IMR-90 (cell line): ENCODE measurements at regions not wholly inside any gene's neighbourhood (a gene's known extent, or its start where the extent isn't known, plus 50 kb on each side); places are given as distances from the start of the nearest gene placed in this dataset.

ENCODE experiments used
- ATAC-seq: fragments of 200-7000 bp; cut with Tn5 transposase; 2 replicates; pipeline ENCODE4 v1.9.1; 2020; ENCODE audit warnings: low read depth, mild to moderate bottlenecking, moderate library complexity
- BruUV-seq: library from RNA; stranded (reverse); fragments of 400-500 nt; replicated peaks from 2 replicates; lab custom pipeline; 2021; lab: Mats Ljungman, UMichigan
- CTCF ChIA-PET: fragments of 300-600 bp; formaldehyde crosslinking; extraction: SDS; loops from one replicate; lab custom pipeline; 2021; ENCODE audit warnings: antibody characterized with exemption; lab: Yijun Ruan, JAX
- POLR2A ChIA-PET: fragments of 300-600 bp; sonication (Branson Sonifier 250); formaldehyde crosslinking; loops from one replicate; lab custom pipeline; 2022; ENCODE audit warnings: antibody characterized with exemption; ENCODE audit not compliant: unreplicated experiment; lab: Charles Lee
- DNase-seq: peaks from one replicate; pipeline ENCODE4 v3.0.0; 2013
- H2AFZ ChIP-seq: replicated peaks from 2 replicates; pipeline ENCODE3; 2013; ENCODE audit warnings: low read length, mild to moderate bottlenecking; ENCODE audit not compliant: poor library complexity
- H2AK5ac ChIP-seq: 2 replicates; pipeline ENCODE4 v1.6.1; 2013; ENCODE audit warnings: low read depth, low read length, inconsistent platforms
- H2AK9ac ChIP-seq: replicated peaks from 2 replicates; pipeline ENCODE3; 2013; ENCODE audit warnings: mild to moderate bottlenecking, low read depth, low read length, moderate library complexity; ENCODE audit not compliant: poor library complexity
- H2BK120ac ChIP-seq: 2 replicates; pipeline ENCODE4 v1.6.1; 2013; ENCODE audit warnings: low read depth, low read length, inconsistent platforms
- H2BK15ac ChIP-seq: 3 replicates; pipeline ENCODE4 v1.6.1; 2013; ENCODE audit warnings: low read depth, low read length, inconsistent platforms
- H2BK20ac ChIP-seq: 2 replicates; pipeline ENCODE4 v1.6.1; 2013; ENCODE audit warnings: low read depth, mild to moderate bottlenecking, inconsistent platforms, low read length, moderate library complexity
- H2BK5ac ChIP-seq: 2 replicates; pipeline ENCODE4 v1.6.1; 2013; ENCODE audit warnings: mild to moderate bottlenecking, low read depth, low read length, inconsistent platforms; ENCODE audit not compliant: poor library complexity, severe bottlenecking
- H3K14ac ChIP-seq: replicated peaks from 2 replicates; pipeline ENCODE4 v1.6.1; 2013; ENCODE audit warnings: low read depth, low read length, inconsistent platforms
- H3K18ac ChIP-seq: 2 replicates; pipeline ENCODE4 v1.6.1; 2013; ENCODE audit warnings: low read depth, low read length, control low read depth
- H3K23ac ChIP-seq: 2 replicates; pipeline ENCODE4 v1.6.1; 2013; ENCODE audit warnings: low read depth, low read length, inconsistent platforms
- H3K27ac ChIP-seq: 2 replicates; pipeline ENCODE4 v1.5.1; 2013; ENCODE audit warnings: mild to moderate bottlenecking, control low read depth, low read length; ENCODE audit not compliant: insufficient read depth
- H3K27me3 ChIP-seq: 2 replicates; pipeline ENCODE4 v1.6.1; 2013; ENCODE audit warnings: low read length; ENCODE audit not compliant: control insufficient read depth, insufficient read depth
- H3K36me3 ChIP-seq: 2 replicates; pipeline ENCODE4 v1.6.1; 2013; ENCODE audit warnings: low read length, mixed read lengths; ENCODE audit not compliant: control insufficient read depth, insufficient read depth
- H3K4ac ChIP-seq: 2 replicates; pipeline ENCODE4 v1.6.1; 2013; ENCODE audit warnings: low read depth, low read length, inconsistent platforms
- H3K4me1 ChIP-seq: 2 replicates; pipeline ENCODE4 v1.6.1; 2013; ENCODE audit warnings: low read length, mixed read lengths; ENCODE audit not compliant: control insufficient read depth, insufficient read depth
- H3K4me2 ChIP-seq: 2 replicates; pipeline ENCODE4 v1.6.1; 2013; ENCODE audit warnings: low read depth, mild to moderate bottlenecking, control low read depth, low read length, moderate library complexity
- H3K4me3 ChIP-seq: 2 replicates; pipeline ENCODE4 v1.5.1; 2013; ENCODE audit warnings: low read depth, mild to moderate bottlenecking, control low read depth, low read length, moderate library complexity; ENCODE audit not compliant: insufficient read depth
- H3K56ac ChIP-seq: 2 replicates; pipeline ENCODE4 v1.6.1; 2013; ENCODE audit warnings: low read length, inconsistent platforms; ENCODE audit not compliant: insufficient read depth; ENCODE audit errors: extremely low read depth
- H3K79me1 ChIP-seq, 2 experiments: 2 replicates each; pipeline ENCODE4 v1.6.1; 2013; ENCODE audit warnings: low read length in 2 of 2, inconsistent platforms in 1 of 2, low read depth in 1 of 2
- H3K9ac ChIP-seq: 2 replicates; pipeline ENCODE4 v1.6.1; 2013; ENCODE audit warnings: low read depth, low read length, control low read depth
- H3K9me1 ChIP-seq: 2 replicates; pipeline ENCODE4 v1.6.1; 2013; ENCODE audit warnings: low read length, inconsistent platforms; ENCODE audit not compliant: insufficient read depth
- H3K9me3 ChIP-seq: 2 replicates; pipeline ENCODE4 v1.6.1; 2013; ENCODE audit warnings: low read length; ENCODE audit not compliant: control insufficient read depth, insufficient read depth
- H4K20me1 ChIP-seq: 2 replicates; pipeline ENCODE4 v1.6.1; 2013; ENCODE audit warnings: low read length, inconsistent platforms; ENCODE audit not compliant: insufficient read depth
- H4K5ac ChIP-seq: 2 replicates; pipeline ENCODE4 v1.6.1; 2013; ENCODE audit warnings: mild to moderate bottlenecking, low read depth, low read length, control low read depth
- H4K8ac ChIP-seq, 2 experiments: 2 replicates each; pipeline ENCODE4 v1.6.1; 2013; ENCODE audit warnings: low read depth in 2 of 2, low read length in 2 of 2, control low read depth in 1 of 2, inconsistent platforms in 1 of 2
- H4K91ac ChIP-seq: 2 replicates; pipeline ENCODE4 v1.6.1; 2013; ENCODE audit warnings: low read depth, low read length, inconsistent platforms; ENCODE audit not compliant: insufficient read depth
- BHLHE40 ChIP-seq: fragments of 150-350 bp; IDR thresholded peaks from 2 replicates; pipeline ENCODE4 v1.6.1; 2016; ENCODE audit warnings: mild to moderate bottlenecking, low read depth, low read length
- MAFK ChIP-seq: IDR thresholded peaks from 2 replicates; pipeline ENCODE4 v1.6.1; 2012; ENCODE audit warnings: low read depth, low read length, improper control_type of control experiment
- MXI1 ChIP-seq: IDR thresholded peaks from 2 replicates; pipeline ENCODE4 v1.6.1; 2012; ENCODE audit warnings: low read depth, mild to moderate bottlenecking, low read length, moderate library complexity, borderline replicate concordance
- NFE2L2 ChIP-seq: fragments of 150-350 bp; IDR thresholded peaks from 2 replicates; pipeline ENCODE4 v1.6.1; 2016; ENCODE audit warnings: low read depth, mild to moderate bottlenecking, low read length
- POLR2A ChIP-seq: IDR thresholded peaks from 2 replicates; pipeline ENCODE4 v1.6.1; 2012; ENCODE audit warnings: mild to moderate bottlenecking, low read depth, low read length
- SMC3 ChIP-seq: fragments of 150-350 bp; IDR thresholded peaks from 2 replicates; pipeline ENCODE4 v1.6.1; 2016; ENCODE audit warnings: low read depth, mild to moderate bottlenecking, antibody characterized with exemption, low read length, moderate library complexity
- WGBS, 2 experiments: methylation state at CpG; one replicate each; pipeline versions ENCODE4 v1.1.5 to v1.1.7; 2013; ENCODE audit warnings: missing lambda C conversion rate in 2 of 2; ENCODE audit not compliant: insufficient read length in 1 of 2; ENCODE audit errors: extremely low coverage in 2 of 2; 5-methylcytosine and 5-hydroxymethylcytosine counted together
- dilution Hi-C: fragments of 300-500 bp; cut with HindIII; formaldehyde crosslinking; loops from one replicate; pipeline ENCODE4 v1.14.3; 2018; ENCODE audit warnings: low sequenced_read_pairs; ENCODE audit not compliant: unreplicated experiment
- in situ Hi-C: fragments of 300-500 bp; cut with MboI; formaldehyde crosslinking; loops from 3 replicates; pipeline ENCODE4 v1.14.3; 2019; ENCODE audit warnings: low sequenced_read_pairs, inconsistent platforms, mixed read lengths
- intact Hi-C: fragments of 100-400 bp; cut with micrococcal nuclease; formaldehyde crosslinking; loops from 2 replicates; pipeline ENCODE4 v1.10.0; 2022

- DNase-seq (no peak), ATAC-seq (no peak)
- Histone ChIP-seq H3K18ac (no peak overlapping the region), H2BK20ac (no peak overlapping the region), H3K79me1 (no peaks in the 10 kb centered on the region), H2BK120ac (no peak overlapping the region), H2AK5ac (no peak overlapping the region), H4K8ac (no peak overlapping the region), H2BK5ac (no peak overlapping the region), H3K23ac (no peak overlapping the region), H4K91ac (no peak overlapping the region), H3K9me3 (no peaks in the 10 kb centered on the region), H4K5ac (no peak overlapping the region), H4K20me1 (no peaks in the 10 kb centered on the region), H2BK15ac (no peak overlapping the region), H2AK9ac (no peak overlapping the region), H3K4me3 (no peak overlapping the region), H2AFZ (no peak overlapping the region), H3K27me3 (no peaks in the 10 kb centered on the region), H3K4me1 (no peaks in the 10 kb centered on the region), H3K36me3 (no peaks in the 10 kb centered on the region), H3K56ac (no peak overlapping the region), H3K4ac (no peak overlapping the region), H3K27ac (no peak overlapping the region), H3K14ac (no peak overlapping the region), H3K9me1 (no peaks in the 10 kb centered on the region), H3K4me2 (no peak overlapping the region), H3K9ac (no peak overlapping the region)
- POLR2A ChIA-PET: no interaction called here
- CTCF ChIA-PET: no interaction called here
- in situ Hi-C loops (no loop called here), intact Hi-C loops (no loop called here), dilution Hi-C loops (no loop called here)
- TF ChIP-seq POLR2A (no peak), MAFK (no peak), NFE2L2 (no peak), BHLHE40 (no peak), MXI1 (no peak), SMC3 (no peak)
- BruUV-seq: no TSS peak
- 0% methylated on average over 1 of the region's 4 CpGs; no CpG with 5 or more reads in 1 of the 2 experiments for WGBS, 2 experiments
Measured at GRCh38 chr10:57898231-57898630, 369.5 kb downstream of the IPMK start.
